Ovary (tissue), 3 donors: ENCODE measurements at regions not wholly inside any gene's neighbourhood (a gene's known extent, or its start where the extent isn't known, plus 50 kb on each side); places are given as distances from the start of the nearest gene placed in this dataset.

Experiments used
- CTCF ChIP-seq, 3 donors: fragments of 450-650 bp in 2 of 3; fragments of 200-600 bp in 1 of 3; IDR thresholded peaks; one replicate each; pipeline versions ENCODE4 v1.5.1 to v1.8.0; 2016 to 2022; ENCODE audit warnings: antibody characterized with exemption in 3 of 3, mild to moderate bottlenecking in 1 of 3
- POLR2A ChIP-seq: fragments of 450-650 bp; IDR thresholded peaks from one replicate; pipeline ENCODE4 v1.6.1; 2017; ENCODE audit warnings: antibody characterized with exemption, mild to moderate bottlenecking, moderate library complexity
- donor health status: DM: no; HTN: no; CAD: no.

- TF ChIP-seq CTCF (IDR thresholded peaks at IDR 0.05) (no peak), POLR2A (no peak)
Measured at GRCh38 chr4:15332377-15332776, 95.5 kb upstream of the C1QTNF7 start.
